ENCODE measurements at regions not wholly inside any gene's neighbourhood (a gene's known extent, or its start where the extent isn't known, plus 50 kb on each side); places are given as distances from the start of the nearest gene placed in this dataset.

GRCh38 chr2:9115229-9115628, 91.4 kb upstream of the ASAP2 start:
- Histone ChIP-seq H3K4me2 (ENCODE audit: insufficient read depth, low read length, poor library complexity, severe bottlenecking) (no peak overlapping the region), H2BK120ac (ENCODE audit: low read depth, low read length) (no peak overlapping the region), H3K4ac (ENCODE audit: low read length) (no peak overlapping the region), H3K4me3 (ENCODE audit: low read length in 2 of 2) (no peak overlapping the region), H2AK5ac (ENCODE audit: low read depth, low read length) (no peak overlapping the region), H2AFZ (ENCODE audit: low read length) (no peak overlapping the region), H3K14ac (ENCODE audit: low read length) (no peak overlapping the region), H2BK15ac (ENCODE audit: low read length) (no peak overlapping the region), H4K91ac (ENCODE audit: low read depth, low read length, poor library complexity) (no peak overlapping the region), H3K9me3 (replicated peaks in 1 of 2; ENCODE audit: control insufficient read depth in 2 of 2, insufficient read depth in 1 of 2, low read depth in 1 of 2, low read length in 2 of 2) (no peaks in the 10 kb centered on the region), H2BK5ac (ENCODE audit: low read length) (no peak overlapping the region), H3K9ac (ENCODE audit: low read depth, low read length, poor library complexity) (no peak overlapping the region), H3K36me3 (replicated peaks in 1 of 2; ENCODE audit: control insufficient read depth in 2 of 2, insufficient read depth in 2 of 2, low read length in 2 of 2) (no peaks in the 10 kb centered on the region), H3K27me3 (ENCODE audit: control insufficient read depth in 3 of 3, insufficient read depth in 3 of 3, low read depth in 1 of 3, low read length in 3 of 3) (peaks cover 0 to 3% (median 0%) of the 10 kb centered on the region in 3 experiments), H2BK12ac (ENCODE audit: low read length) (no peak overlapping the region), H3K27ac (replicated peaks; ENCODE audit: low read length) (no peak overlapping the region), H3K79me1 (ENCODE audit: low read depth, low read length) (no peaks in the 10 kb centered on the region), H3K23ac (ENCODE audit: low read depth, low read length, poor library complexity) (no peak overlapping the region), H4K8ac (ENCODE audit: low read depth, low read length) (no peak overlapping the region), H3K4me1 (ENCODE audit: control insufficient read depth in 2 of 2, insufficient read depth in 1 of 2, low read depth in 1 of 2, low read length in 2 of 2) (peaks cover 0 to 4% of the 10 kb centered on the region in 2 donors), H3K18ac (ENCODE audit: low read length) (no peak overlapping the region)
- WGBS, 2 donors (ENCODE audit: extremely low coverage in 2 of 2, insufficient read length in 2 of 2, insufficient replicate concordance in 1 of 2): no CpG with 5 or more reads among the region's 2 CpGs
- DNase-seq (ENCODE audit: low spot score): no peak

- Histone ChIP-seq H3K4me2 (ENCODE audit: insufficient read depth, low read length, poor library complexity, severe bottlenecking) (no peak overlapping the region), H3K4me1 (ENCODE audit: control insufficient read depth in 2 of 2, insufficient read depth in 1 of 2, low read depth in 1 of 2, low read length in 2 of 2) (peaks cover 0 to 4% of the 10 kb centered on the region in 2 donors), H3K18ac (ENCODE audit: low read length) (no peak overlapping the region), H3K4ac (ENCODE audit: low read length) (no peak overlapping the region), H3K27me3 (ENCODE audit: control insufficient read depth in 3 of 3, insufficient read depth in 3 of 3, low read depth in 1 of 3, low read length in 3 of 3) (peaks cover 0 to 3% (median 0%) of the 10 kb centered on the region in 3 experiments), H4K91ac (ENCODE audit: low read depth, low read length, poor library complexity) (no peak overlapping the region), H2BK120ac (ENCODE audit: low read depth, low read length) (no peak overlapping the region), H3K79me1 (ENCODE audit: low read depth, low read length) (no peaks in the 10 kb centered on the region), H3K14ac (ENCODE audit: low read length) (no peak overlapping the region), H3K9me3 (replicated peaks in 1 of 2; ENCODE audit: control insufficient read depth in 2 of 2, insufficient read depth in 1 of 2, low read depth in 1 of 2, low read length in 2 of 2) (no peaks in the 10 kb centered on the region), H2AK5ac (ENCODE audit: low read depth, low read length) (no peak overlapping the region), H3K9ac (ENCODE audit: low read depth, low read length, poor library complexity) (no peak overlapping the region), H3K27ac (replicated peaks; ENCODE audit: low read length) (no peak overlapping the region), H2BK15ac (ENCODE audit: low read length) (no peak overlapping the region), H2BK5ac (ENCODE audit: low read length) (no peak overlapping the region), H3K36me3 (replicated peaks in 1 of 2; ENCODE audit: control insufficient read depth in 2 of 2, insufficient read depth in 2 of 2, low read length in 2 of 2) (no peaks in the 10 kb centered on the region), H3K23ac (ENCODE audit: low read depth, low read length, poor library complexity) (no peak overlapping the region), H2BK12ac (ENCODE audit: low read length) (no peak overlapping the region), H3K4me3 (ENCODE audit: low read length in 2 of 2) (no peak overlapping the region), H4K8ac (ENCODE audit: low read depth, low read length) (no peak overlapping the region), H2AFZ (ENCODE audit: low read length) (no peak overlapping the region)
- no CpG with 5 or more reads among the region's 3 CpGs for WGBS, 2 donors (ENCODE audit: extremely low coverage in 2 of 2, insufficient read length in 2 of 2, insufficient replicate concordance in 1 of 2)
- DNase-seq (ENCODE audit: low spot score): no peak
These were observed 92.2 kb upstream of the ASAP2 start for GRCh38 chr2:9114458-9114857.

DNA sequence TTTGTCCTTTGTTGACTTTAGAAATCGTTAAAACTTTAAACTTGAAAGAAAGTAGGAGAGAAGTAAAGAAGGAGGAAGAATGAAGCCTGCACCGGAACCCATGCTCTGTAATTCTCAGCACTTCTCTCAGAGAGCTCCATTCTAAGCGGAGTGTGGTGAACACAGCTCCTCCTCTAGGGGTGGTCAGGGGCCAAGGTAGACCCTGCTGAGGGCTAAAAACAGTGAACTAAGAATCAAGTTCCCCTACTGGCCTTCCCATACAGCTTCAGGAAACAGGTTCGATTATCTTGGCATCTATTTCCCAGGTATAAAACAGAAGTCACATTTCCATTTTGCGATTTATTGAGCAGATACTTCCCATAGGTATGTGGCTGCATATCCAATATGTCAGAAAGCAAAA, 92.7 kb upstream of the ASAP2 start:
- no peak overlapping the region for H3K9ac ChIP-seq (ENCODE audit: low read depth, low read length, poor library complexity)
- H3K4me3 ChIP-seq (ENCODE audit: low read length in 2 of 2): no peak overlapping the region
- WGBS, 2 donors (ENCODE audit: extremely low coverage in 2 of 2, insufficient read length in 2 of 2, insufficient replicate concordance in 1 of 2): no CpG with 5 or more reads among the region's 5 CpGs
- peaks cover 0 to 4% of the 10 kb centered on the region in 2 donors for H3K4me1 ChIP-seq (ENCODE audit: control insufficient read depth in 2 of 2, insufficient read depth in 1 of 2, low read depth in 1 of 2, low read length in 2 of 2)
- no peaks in the 10 kb centered on the region for H3K36me3 ChIP-seq (replicated peaks in 1 of 2; ENCODE audit: control insufficient read depth in 2 of 2, insufficient read depth in 2 of 2, low read length in 2 of 2)
- no peak overlapping the region for H2BK5ac ChIP-seq (ENCODE audit: low read length)
- no peaks in the 10 kb centered on the region for H3K79me1 ChIP-seq (ENCODE audit: low read depth, low read length)
- no peak overlapping the region for H2BK15ac ChIP-seq (ENCODE audit: low read length)
- no peak overlapping the region for H3K18ac ChIP-seq (ENCODE audit: low read length)
- peaks cover 0 to 3% (median 0%) of the 10 kb centered on the region in 3 experiments for H3K27me3 ChIP-seq (ENCODE audit: control insufficient read depth in 3 of 3, insufficient read depth in 3 of 3, low read depth in 1 of 3, low read length in 3 of 3)
- H2BK120ac ChIP-seq (ENCODE audit: low read depth, low read length): no peak overlapping the region
- H2AFZ ChIP-seq (ENCODE audit: low read length): no peak overlapping the region
- H2BK12ac ChIP-seq (ENCODE audit: low read length): no peak overlapping the region
- H4K8ac ChIP-seq (ENCODE audit: low read depth, low read length): no peak overlapping the region
- H3K14ac ChIP-seq (ENCODE audit: low read length): no peak overlapping the region
- no peak overlapping the region for H3K23ac ChIP-seq (ENCODE audit: low read depth, low read length, poor library complexity)
- no peak overlapping the region for H4K91ac ChIP-seq (ENCODE audit: low read depth, low read length, poor library complexity)
- H3K4me2 ChIP-seq (ENCODE audit: insufficient read depth, low read length, poor library complexity, severe bottlenecking): no peak overlapping the region
- DNase-seq (ENCODE audit: low spot score): no peak
- H2AK5ac ChIP-seq (ENCODE audit: low read depth, low read length): no peak overlapping the region
- H3K9me3 ChIP-seq (replicated peaks in 1 of 2; ENCODE audit: control insufficient read depth in 2 of 2, insufficient read depth in 1 of 2, low read depth in 1 of 2, low read length in 2 of 2): no peaks in the 10 kb centered on the region
- H3K4ac ChIP-seq (ENCODE audit: low read length): no peak overlapping the region
- H3K27ac ChIP-seq (replicated peaks; ENCODE audit: low read length): no peak overlapping the region

GRCh38 chr2:9113262-9113661, 93.3 kb upstream of the ASAP2 start:
- Histone ChIP-seq H3K18ac (ENCODE audit: low read length) (peak overlapping the region; percentile 69), H3K4me2 (ENCODE audit: insufficient read depth, low read length, poor library complexity, severe bottlenecking) (no peak overlapping the region), H2AK5ac (ENCODE audit: low read depth, low read length) (no peak overlapping the region), H3K79me1 (ENCODE audit: low read depth, low read length) (no peaks in the 10 kb centered on the region), H2AFZ (ENCODE audit: low read length) (no peak overlapping the region), H3K4me1 (ENCODE audit: control insufficient read depth in 2 of 2, insufficient read depth in 1 of 2, low read depth in 1 of 2, low read length in 2 of 2) (peaks cover 0 to 4% of the 10 kb centered on the region in 2 donors), H4K91ac (ENCODE audit: low read depth, low read length, poor library complexity) (no peak overlapping the region), H3K23ac (ENCODE audit: low read depth, low read length, poor library complexity) (no peak overlapping the region), H3K27ac (replicated peaks; ENCODE audit: low read length) (no peak overlapping the region), H3K27me3 (ENCODE audit: control insufficient read depth in 3 of 3, insufficient read depth in 3 of 3, low read depth in 1 of 3, low read length in 3 of 3) (peaks cover 0 to 8% (median 0%) of the 10 kb centered on the region in 3 experiments), H3K9me3 (replicated peaks in 1 of 2; ENCODE audit: control insufficient read depth in 2 of 2, insufficient read depth in 1 of 2, low read depth in 1 of 2, low read length in 2 of 2) (no peaks in the 10 kb centered on the region), H2BK15ac (ENCODE audit: low read length) (no peak overlapping the region), H3K9ac (ENCODE audit: low read depth, low read length, poor library complexity) (peak overlapping the region; percentile 73), H3K14ac (ENCODE audit: low read length) (no peak overlapping the region), H3K4ac (ENCODE audit: low read length) (no peak overlapping the region), H2BK5ac (ENCODE audit: low read length) (no peak overlapping the region), H2BK120ac (ENCODE audit: low read depth, low read length) (no peak overlapping the region), H2BK12ac (ENCODE audit: low read length) (no peak overlapping the region), H4K8ac (ENCODE audit: low read depth, low read length) (no peak overlapping the region), H3K36me3 (replicated peaks in 1 of 2; ENCODE audit: control insufficient read depth in 2 of 2, insufficient read depth in 2 of 2, low read length in 2 of 2) (no peaks in the 10 kb centered on the region), H3K4me3 (ENCODE audit: low read length in 2 of 2) (no peak overlapping the region)
- no CpG with 5 or more reads among the region's 6 CpGs for whole genome bisulfite sequencing, 2 donors (ENCODE audit: extremely low coverage in 2 of 2, insufficient read length in 2 of 2, insufficient replicate concordance in 1 of 2)
- no peak for DNase-seq (ENCODE audit: low spot score)

Measured in neuronal stem cell (in vitro differentiated cells).